K562 (cell line): ENCODE measurements at regions not wholly inside any gene's neighbourhood (a gene's known extent, or its start where the extent isn't known, plus 50 kb on each side); places are given as distances from the start of the nearest gene placed in this dataset.

Experiments used
- ATAC-seq: fragments of 200-7000 bp; cut with Tn5 transposase; 3 replicates; pipeline ENCODE4 v1.9.1; 2020; ENCODE audit warnings: moderate library complexity
- BruUV-seq: library from RNA; stranded (reverse); fragments of 400-500 nt; replicated peaks from 2 replicates; lab custom pipeline; 2021; lab: Mats Ljungman, UMichigan
- CTCF ChIA-PET: fragments of 300-600 bp; formaldehyde crosslinking; extraction: SDS; loops from one replicate; lab custom pipeline; 2021; ENCODE audit warnings: low intra/inter-chr PET ratio; lab: Yijun Ruan, JAX
- POLR2A ChIA-PET: fragments of 300-600, 350-650 bp; sonication (Branson Sonifier 250); formaldehyde crosslinking; extraction: SDS; loops from one replicate; lab custom pipeline; 2021; ENCODE audit warnings: antibody characterized with exemption, inconsistent platforms; lab: Yijun Ruan, JAX
- DNase-seq, 4 experiments: peaks; one replicate each; pipeline versions ENCODE4 v3.0.0 to v3.0.0-alpha.2; 2011 to 2018; ENCODE audit warnings: low spot score in 3 of 4, mixed read lengths in 3 of 4; ENCODE audit errors: extremely low read depth in 1 of 4
- FAIRE-seq: peaks from 2 replicates; lab custom pipeline; 2011; peaks lifted over from hg19 to GRCh38; lab: Jason Lieb, UNC
- H2AFZ ChIP-seq: 2 replicates; pipeline ENCODE4 v1.6.0; 2011; ENCODE audit warnings: low read depth, low read length, control low read depth, inconsistent platforms
- H3K27ac ChIP-seq: fragments of 200-600 bp; 3 replicates; pipeline ENCODE4 v1.8.0; 2011; ENCODE audit warnings: low read depth, mild to moderate bottlenecking, control low read depth, inconsistent platforms, low read length, moderate library complexity, mixed read lengths; ENCODE audit errors: extremely low read depth
- H3K27me3 ChIP-seq, 2 experiments: fragments of 300-600 bp in 1 of 2; 2 replicates in 1 of 2; 3 replicates in 1 of 2; pipeline versions ENCODE4 v1.6.0 to v1.8.0; 2011; ENCODE audit warnings: inconsistent platforms in 2 of 2, low read length in 2 of 2, mild to moderate bottlenecking in 1 of 2, mixed read lengths in 1 of 2, moderate library complexity in 1 of 2; ENCODE audit not compliant: control insufficient read depth in 2 of 2, insufficient read depth in 2 of 2
- H3K36me3 ChIP-seq: fragments of 300-600 bp; 3 replicates; pipeline ENCODE4 v1.8.0; 2011; ENCODE audit warnings: mild to moderate bottlenecking, low read length, inconsistent platforms; ENCODE audit not compliant: control insufficient read depth, insufficient read depth
- H3K4me1 ChIP-seq, 2 experiments: fragments of 200-600 bp in 1 of 2; replicated peaks in 1 of 2; 2 replicates in 1 of 2; 3 replicates in 1 of 2; pipeline versions ENCODE4 v1.5.1 to v1.8.0; 2011; ENCODE audit warnings: inconsistent platforms in 2 of 2, low read length in 2 of 2, mild to moderate bottlenecking in 1 of 2, mixed read lengths in 1 of 2, moderate library complexity in 1 of 2; ENCODE audit not compliant: control insufficient read depth in 2 of 2, insufficient read depth in 2 of 2
- H3K4me2 ChIP-seq: 2 replicates; pipeline ENCODE4 v1.6.1; 2011; ENCODE audit warnings: low read length, control low read depth, inconsistent platforms, mixed read lengths; ENCODE audit not compliant: insufficient read depth
- H3K4me3 ChIP-seq: fragments of 200-600 bp; sonication (generic), shearing (Covaris generic); 2 replicates; pipeline ENCODE4 v1.5.1; 2016; ENCODE audit warnings: control low read depth, inconsistent platforms
- H3K79me2 ChIP-seq: fragments of 200-600 bp; 3 replicates; pipeline ENCODE4 v1.8.0; 2011; ENCODE audit warnings: low read length, inconsistent platforms; ENCODE audit not compliant: control insufficient read depth, insufficient read depth
- H3K9ac ChIP-seq, 2 experiments: 2 replicates each; pipeline versions ENCODE4 v1.6.0 to v1.6.1; 2011; ENCODE audit warnings: low read depth in 2 of 2, low read length in 2 of 2, control low read depth in 1 of 2, inconsistent platforms in 1 of 2, mild to moderate bottlenecking in 1 of 2, mixed read lengths in 1 of 2; ENCODE audit not compliant: insufficient read depth in 1 of 2
- H3K9me1 ChIP-seq: one replicate; pipeline ENCODE4 v1.6.0; 2011; ENCODE audit warnings: inconsistent platforms, mild to moderate bottlenecking, low read length, moderate library complexity; ENCODE audit not compliant: control insufficient read depth, insufficient read depth
- H3K9me3 ChIP-seq: replicated peaks from 2 replicates; pipeline ENCODE4 v1.5.1; 2011; ENCODE audit warnings: low read depth, low read length, inconsistent platforms; ENCODE audit not compliant: control insufficient read depth, insufficient read depth
- H4K20me1 ChIP-seq: replicated peaks from 2 replicates; pipeline ENCODE4 v1.6.1; 2011; ENCODE audit warnings: low read length, inconsistent platforms, mixed read lengths; ENCODE audit not compliant: control insufficient read depth, insufficient read depth
- ARID2 ChIP-seq: fragments of 450-650 bp; IDR thresholded peaks from 2 replicates; pipeline ENCODE4 v1.6.1; 2017; ENCODE audit warnings: antibody characterized with exemption, mild to moderate bottlenecking
- GATAD2A ChIP-seq: fragments of 450-650 bp; IDR thresholded peaks from 2 replicates; pipeline ENCODE4 v1.6.1; 2017
- HLTF ChIP-seq: fragments of 450-650 bp; IDR thresholded peaks from 2 replicates; pipeline ENCODE4 v1.6.1; 2016
- MCM3 ChIP-seq: fragments of 450-650 bp; IDR thresholded peaks from 2 replicates; pipeline ENCODE4 v1.6.1; 2016
- NR2C1 ChIP-seq, 2 experiments: fragments of 450-650 bp; IDR thresholded peaks; 2 replicates each; pipeline ENCODE4 v1.6.1; 2017; ENCODE audit warnings: mild to moderate bottlenecking in 2 of 2, antibody characterized with exemption in 1 of 2, inconsistent platforms in 1 of 2, missing compliant biosample characterization in 1 of 2, missing genetic modification characterization in 1 of 2
- RBM34 ChIP-seq: fragments of 200-400 bp; formaldehyde crosslinking; IDR thresholded peaks from 2 replicates; pipeline ENCODE4 v1.6.1; 2018; ENCODE audit warnings: low read length, borderline replicate concordance; ENCODE audit not compliant: insufficient read depth
- SETDB1 ChIP-seq: IDR thresholded peaks from one replicate; pipeline ENCODE4 v1.6.1; 2012; ENCODE audit warnings: low read length, control low read depth, inconsistent platforms
- SPI1 ChIP-seq: IDR thresholded peaks from 2 replicates; pipeline ENCODE4 v1.6.1; 2011; ENCODE audit warnings: low read depth, low read length, control low read depth, borderline replicate concordance
- TAF7 ChIP-seq: fragments of 450-650 bp; IDR thresholded peaks from 2 replicates; pipeline ENCODE4 v1.6.1; 2016; ENCODE audit warnings: missing genetic modification characterization, missing compliant biosample characterization
- TARDBP ChIP-seq: fragments of 450-650 bp; IDR thresholded peaks from 2 replicates; pipeline ENCODE4 v1.6.1; 2016
- XRCC3 ChIP-seq: fragments of 450-650 bp; IDR thresholded peaks from 2 replicates; pipeline ENCODE4 v1.6.1; 2017; ENCODE audit warnings: mild to moderate bottlenecking, moderate library complexity
- XRCC4 ChIP-seq: IDR thresholded peaks from one replicate; pipeline ENCODE4 v1.6.1; 2011; ENCODE audit not compliant: insufficient read depth, insufficient read length; ENCODE audit errors: extremely low read depth
- YBX1 ChIP-seq: fragments of 450-650 bp; IDR thresholded peaks from 2 replicates; pipeline ENCODE4 v1.7.1; 2016; ENCODE audit warnings: mild to moderate bottlenecking
- ZNF140 ChIP-seq: fragments of 250-450 bp; sonication (Bioruptor Pico); IDR thresholded peaks from 2 replicates; pipeline ENCODE4 v1.8.0; 2021; ENCODE audit warnings: moderate library complexity, mild to moderate bottlenecking, inconsistent platforms
- ZNF57 ChIP-seq: fragments of 450-650 bp; formaldehyde crosslinking; IDR thresholded peaks from 2 replicates; pipeline ENCODE4 v1.4.0; 2020; ENCODE audit warnings: mild to moderate bottlenecking, moderate library complexity
- ZNF592 ChIP-seq: fragments of 450-650 bp; IDR thresholded peaks from 2 replicates; pipeline ENCODE4 v1.6.1; 2017; ENCODE audit warnings: antibody characterized with exemption, mild to moderate bottlenecking
- ZNF830 ChIP-seq: fragments of 250-450 bp; sonication (Bioruptor Pico); IDR thresholded peaks from 2 replicates; pipeline ENCODE4 v1.5.0; 2021; ENCODE audit warnings: mild to moderate bottlenecking
- WGBS: fragments of 100-300 bp; shearing (Covaris generic); methylation state at CpG from one replicate; pipeline ENCODE4 v1.1.6; 2016; ENCODE audit warnings: low coverage, mixed read lengths; ENCODE audit not compliant: insufficient coverage; ENCODE audit errors: missing lambda C conversion rate; 5-methylcytosine and 5-hydroxymethylcytosine counted together
- in situ Hi-C: fragments of 300-500 bp; cut with MboI; formaldehyde crosslinking; loops from 4 replicates; pipeline ENCODE4 v1.15.0; 2018; ENCODE audit warnings: inconsistent platforms, mixed read lengths
- intact Hi-C: fragments of 100-400 bp; cut with micrococcal nuclease; formaldehyde crosslinking; loops from 2 replicates; pipeline ENCODE4 v1.14.2; 2022
- TF ChIP-seq, protein P1 (sequence below): fragments of 250-450 bp; sonication (Bioruptor Pico); IDR thresholded peaks from 2 replicates; pipeline ENCODE4 v1.8.0; 2021; ENCODE audit warnings: borderline replicate concordance, mild to moderate bottlenecking, moderate library complexity; ENCODE audit not compliant: poor library complexity, severe bottlenecking
- TF ChIP-seq, protein P2 (sequence below): fragments of 450-650 bp; IDR thresholded peaks from 2 replicates; pipeline ENCODE4 v1.6.1; 2017; ENCODE audit warnings: antibody characterized with exemption

GRCh38 chr10:8410506-8410905, 356.0 kb downstream of the GATA3 start:
- Histone ChIP-seq H3K9ac (no peak overlapping the region), H4K20me1 (no peaks in the 10 kb centered on the region), H3K79me2 (no peaks in the 10 kb centered on the region), H3K4me1 (no peaks in the 10 kb centered on the region), H3K27me3 (no peaks in the 10 kb centered on the region), H3K4me3 (no peak overlapping the region), H3K36me3 (no peaks in the 10 kb centered on the region), H3K9me3 (no peaks in the 10 kb centered on the region), H3K27ac (no peak overlapping the region), H3K9me1 (no peaks in the 10 kb centered on the region), H3K4me2 (no peak overlapping the region), H2AFZ (no peak overlapping the region)
- ChIA-PET CTCF (no interaction called here), POLR2A (no interaction called here)
- 0% methylated on average over 3 of the region's 3 CpGs for WGBS
- DNase-seq (no peak), FAIRE-seq (no peak), ATAC-seq (no peak)
- intact Hi-C loops (loop anchor here (10.0 kb wide), 1 partner anchor 64 kb away; no protein-coding TSS in a partner anchor), in situ Hi-C loops (no loop called here)
- TF ChIP-seq XRCC3 (no peak), SPI1 (no peak), ZNF830 (no peak), ARID2 (no peak), GATAD2A (no peak), TARDBP (no peak), MCM3 (no peak), TAF7 (no peak), ZNF57 (CRISPR knock-in tag) (no peak), YBX1 (no peak), ZNF592 (no peak), NR2C1 (IDR thresholded peaks at IDR 0.05) (no peak), NR2C1 (tag; IDR thresholded peaks at IDR 0.05) (no peak), HLTF (no peak), SETDB1 (no peak), XRCC4 (no peak), RBM34 (no peak), ZNF140 (CRISPR knock-in tag) (no peak)
- TF ChIP-seq, protein P1, sequence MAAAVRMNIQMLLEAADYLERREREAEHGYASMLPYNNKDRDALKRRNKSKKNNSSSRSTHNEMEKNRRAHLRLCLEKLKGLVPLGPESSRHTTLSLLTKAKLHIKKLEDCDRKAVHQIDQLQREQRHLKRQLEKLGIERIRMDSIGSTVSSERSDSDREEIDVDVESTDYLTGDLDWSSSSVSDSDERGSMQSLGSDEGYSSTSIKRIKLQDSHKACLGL (CRISPR knock-in tag): no peak
- TF ChIP-seq, protein P2, sequence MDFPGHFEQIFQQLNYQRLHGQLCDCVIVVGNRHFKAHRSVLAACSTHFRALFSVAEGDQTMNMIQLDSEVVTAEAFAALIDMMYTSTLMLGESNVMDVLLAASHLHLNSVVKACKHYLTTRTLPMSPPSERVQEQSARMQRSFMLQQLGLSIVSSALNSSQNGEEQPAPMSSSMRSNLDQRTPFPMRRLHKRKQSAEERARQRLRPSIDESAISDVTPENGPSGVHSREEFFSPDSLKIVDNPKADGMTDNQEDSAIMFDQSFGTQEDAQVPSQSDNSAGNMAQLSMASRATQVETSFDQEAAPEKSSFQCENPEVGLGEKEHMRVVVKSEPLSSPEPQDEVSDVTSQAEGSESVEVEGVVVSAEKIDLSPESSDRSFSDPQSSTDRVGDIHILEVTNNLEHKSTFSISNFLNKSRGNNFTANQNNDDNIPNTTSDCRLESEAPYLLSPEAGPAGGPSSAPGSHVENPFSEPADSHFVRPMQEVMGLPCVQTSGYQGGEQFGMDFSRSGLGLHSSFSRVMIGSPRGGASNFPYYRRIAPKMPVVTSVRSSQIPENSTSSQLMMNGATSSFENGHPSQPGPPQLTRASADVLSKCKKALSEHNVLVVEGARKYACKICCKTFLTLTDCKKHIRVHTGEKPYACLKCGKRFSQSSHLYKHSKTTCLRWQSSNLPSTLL: no peak
- BruUV-seq: no TSS peak
